ENCODE measurements at regions not wholly inside any gene's neighbourhood (a gene's known extent, or its start where the extent isn't known, plus 50 kb on each side); places are given as distances from the start of the nearest gene placed in this dataset.

- no peak for DNase-seq (ENCODE audit: low read depth, low spot score)
- no peak overlapping the region for H3K4me3 ChIP-seq (ENCODE audit: low read length)
Observed at GRCh38 chr2:236670235-236670620, 100.6 kb downstream of the ACKR3 start.

GRCh38 chr2:236671896-236672562 is 102.4 kb downstream of the ACKR3 start:
- no peak for DNase-seq (ENCODE audit: low read depth, low spot score)
- H3K4me3 ChIP-seq (ENCODE audit: low read length), result no peak overlapping the region

- no peak overlapping the region for H3K4me3 ChIP-seq (ENCODE audit: low read length)
- no peak for DNase-seq (ENCODE audit: low read depth, low spot score)
Observed at GRCh38 chr2:236672606-236673005, 103.0 kb downstream of the ACKR3 start.

GRCh38 chr2:236673126-236673822 is 103.6 kb downstream of the ACKR3 start:
- DNase-seq (ENCODE audit: low read depth, low spot score), result no peak
- no peak overlapping the region for H3K4me3 ChIP-seq (ENCODE audit: low read length)

- H3K4me3 ChIP-seq (ENCODE audit: low read length), result no peak overlapping the region
- no peak for DNase-seq (ENCODE audit: low read depth, low spot score)
Observed at GRCh38 chr2:236673823-236674185, 104.2 kb downstream of the ACKR3 start.

GRCh38 chr2:236674238-236674637 is 104.6 kb downstream of the ACKR3 start:
- no peak overlapping the region for H3K4me3 ChIP-seq (ENCODE audit: low read length)
- DNase-seq (ENCODE audit: low read depth, low spot score), result no peak

- no peak for DNase-seq (ENCODE audit: low read depth, low spot score)
- no peak overlapping the region for H3K4me3 ChIP-seq (ENCODE audit: low read length)
Observed at GRCh38 chr2:236674646-236675045, 105.0 kb downstream of the ACKR3 start.

- H3K4me3 ChIP-seq (ENCODE audit: low read length), result no peak overlapping the region
- no peak for DNase-seq (ENCODE audit: low read depth, low spot score)
Observed at GRCh38 chr2:236675051-236675450, 105.4 kb downstream of the ACKR3 start.

GRCh38 chr2:236675526-236675925 is 105.9 kb downstream of the ACKR3 start:
- DNase-seq (ENCODE audit: low read depth, low spot score), result no peak
- H3K4me3 ChIP-seq (ENCODE audit: low read length), result no peak overlapping the region

GRCh38 chr2:236676136-236676873 is 106.7 kb downstream of the ACKR3 start:
- DNase-seq (ENCODE audit: low read depth, low spot score), result no peak
- H3K4me3 ChIP-seq (ENCODE audit: low read length), result no peak overlapping the region

- DNase-seq (ENCODE audit: low read depth, low spot score), result no peak
Observed at GRCh38 chr2:236677368-236677767, 107.7 kb downstream of the ACKR3 start.

GRCh38 chr2:236678307-236678975 is 108.8 kb downstream of the ACKR3 start:
- no peak for DNase-seq (ENCODE audit: low read depth, low spot score)
- H3K4me3 ChIP-seq (ENCODE audit: low read length), result no peak overlapping the region

More at GRCh38 chr2:236677368-236677767, 107.7 kb downstream of the ACKR3 start:
- no peak overlapping the region for H3K4me3 ChIP-seq (ENCODE audit: low read length)

- no peak overlapping the region for H3K4me3 ChIP-seq (ENCODE audit: low read length)
- no peak for DNase-seq (ENCODE audit: low read depth, low spot score)
Observed at GRCh38 chr2:236679884-236680860, 110.5 kb downstream of the ACKR3 start.

- no peak for DNase-seq (ENCODE audit: low read depth, low spot score)
- no peak overlapping the region for H3K4me3 ChIP-seq (ENCODE audit: low read length)
Observed at GRCh38 chr2:236682651-236683422, 113.2 kb downstream of the ACKR3 start.

- no peak for DNase-seq (ENCODE audit: low read depth, low spot score)
- no peak overlapping the region for H3K4me3 ChIP-seq (ENCODE audit: low read length)
Observed at GRCh38 chr2:236684504-236685256, 115.1 kb downstream of the ACKR3 start.

- no peak for DNase-seq (ENCODE audit: low read depth, low spot score)
- no peak overlapping the region for H3K4me3 ChIP-seq (ENCODE audit: low read length)
Observed at GRCh38 chr2:236685361-236685760, 115.7 kb downstream of the ACKR3 start.

GRCh38 chr2:236685979-236686520 is 116.4 kb downstream of the ACKR3 start:
- no peak for DNase-seq (ENCODE audit: low read depth, low spot score)
- no peak overlapping the region for H3K4me3 ChIP-seq (ENCODE audit: low read length)

Measured in Jurkat, Clone E6-1 (cell line).